Transverse colon (tissue), 4 donors: ENCODE measurements at regions not wholly inside any gene's neighbourhood (a gene's known extent, or its start where the extent isn't known, plus 50 kb on each side); places are given as distances from the start of the nearest gene placed in this dataset.

Experiments used
- EP300 ChIP-seq: sonication (generic); formaldehyde crosslinking; IDR thresholded peaks from one replicate; pipeline ENCODE4 v1.6.1; 2017; ENCODE audit warnings: antibody characterized with exemption, low read depth
- POLR2A ChIP-seq: fragments of 450-650 bp; IDR thresholded peaks from one replicate; pipeline ENCODE4 v1.6.1; 2016; ENCODE audit warnings: antibody characterized with exemption, mild to moderate bottlenecking, moderate library complexity
- POLR2AphosphoS5 ChIP-seq, 3 donors: sonication (generic); formaldehyde crosslinking; IDR thresholded peaks; one replicate each; pipeline ENCODE4 v1.6.1; 2016; ENCODE audit warnings: antibody characterized with exemption in 3 of 3
- TF ChIP-seq, protein P1 (sequence below), 5 experiments: fragments of 200-600 bp in 3 of 5; fragments of 450-650 bp in 2 of 5; sonication (generic) in 3 of 5; IDR thresholded peaks; 1 replicate in 2 of 5; 2 replicates in 3 of 5; pipeline ENCODE4 v1.5.1; 2016 to 2017; ENCODE audit warnings: antibody characterized with exemption in 5 of 5, inconsistent platforms in 3 of 5, mild to moderate bottlenecking in 2 of 5, moderate library complexity in 1 of 5

DNA sequence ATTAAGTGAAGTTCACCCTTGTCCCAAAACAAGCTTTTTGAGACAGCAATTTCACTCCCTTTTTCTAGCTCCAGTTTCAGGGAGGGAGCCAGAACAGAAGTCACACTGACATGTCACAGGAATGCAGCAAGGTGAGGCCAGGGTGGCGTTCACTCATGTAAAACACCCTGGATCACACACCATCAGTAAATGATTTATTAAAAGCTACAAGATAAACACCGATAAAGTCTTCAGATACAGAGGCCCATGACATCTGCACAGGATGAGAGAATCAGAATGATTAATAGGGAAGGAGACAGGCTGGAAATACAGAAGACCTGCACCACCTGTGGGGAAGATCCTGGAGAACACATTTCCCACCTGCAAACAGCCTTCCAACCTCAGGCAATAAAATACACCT is 77.5 kb upstream of the DYNLRB2 start:
- TF ChIP-seq EP300: no peak
- TF ChIP-seq, protein P1, sequence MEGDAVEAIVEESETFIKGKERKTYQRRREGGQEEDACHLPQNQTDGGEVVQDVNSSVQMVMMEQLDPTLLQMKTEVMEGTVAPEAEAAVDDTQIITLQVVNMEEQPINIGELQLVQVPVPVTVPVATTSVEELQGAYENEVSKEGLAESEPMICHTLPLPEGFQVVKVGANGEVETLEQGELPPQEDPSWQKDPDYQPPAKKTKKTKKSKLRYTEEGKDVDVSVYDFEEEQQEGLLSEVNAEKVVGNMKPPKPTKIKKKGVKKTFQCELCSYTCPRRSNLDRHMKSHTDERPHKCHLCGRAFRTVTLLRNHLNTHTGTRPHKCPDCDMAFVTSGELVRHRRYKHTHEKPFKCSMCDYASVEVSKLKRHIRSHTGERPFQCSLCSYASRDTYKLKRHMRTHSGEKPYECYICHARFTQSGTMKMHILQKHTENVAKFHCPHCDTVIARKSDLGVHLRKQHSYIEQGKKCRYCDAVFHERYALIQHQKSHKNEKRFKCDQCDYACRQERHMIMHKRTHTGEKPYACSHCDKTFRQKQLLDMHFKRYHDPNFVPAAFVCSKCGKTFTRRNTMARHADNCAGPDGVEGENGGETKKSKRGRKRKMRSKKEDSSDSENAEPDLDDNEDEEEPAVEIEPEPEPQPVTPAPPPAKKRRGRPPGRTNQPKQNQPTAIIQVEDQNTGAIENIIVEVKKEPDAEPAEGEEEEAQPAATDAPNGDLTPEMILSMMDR (IDR thresholded peaks at IDR 0.05): no peak
- no peak for TF ChIP-seq POLR2AphosphoS5 (IDR thresholded peaks at IDR 0.05)
- TF ChIP-seq POLR2A: no peak
